ENCODE measurements at regions not wholly inside any gene's neighbourhood (a gene's known extent, or its start where the extent isn't known, plus 50 kb on each side); places are given as distances from the start of the nearest gene placed in this dataset.
"Not testable (repeated sequence)": the region's sequence is repeated elsewhere in the genome, so short reads cannot be mapped to it uniquely, and the experiment has no call there.

DNA sequence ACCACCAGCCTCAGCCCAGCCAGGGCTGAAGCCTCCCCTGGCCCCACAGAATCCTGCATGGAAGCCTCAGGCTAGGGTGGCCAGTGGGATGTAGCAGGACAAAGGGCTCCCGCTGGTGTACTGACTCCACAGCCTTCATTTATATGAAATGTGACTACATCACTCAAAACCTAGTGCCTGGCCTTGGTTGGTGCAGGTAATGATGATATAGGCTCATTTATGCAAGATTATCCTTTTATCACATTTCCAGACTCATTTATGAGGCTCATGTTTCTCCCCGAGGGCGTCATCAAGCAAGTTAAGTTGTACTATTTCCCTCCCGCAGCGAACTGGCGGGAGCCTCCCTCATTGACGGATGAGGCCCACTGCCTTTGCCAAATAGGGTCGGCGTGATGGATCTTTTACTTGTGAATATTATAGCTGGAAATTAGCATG lies 179.1 kb upstream of the SMAD3 start:
- peak; percentile 30 for DNase-seq (ENCODE audit: extremely low spot score, unreplicated experiment)
- Mint-ChIP-seq H3K9me3 (ENCODE audit: unreplicated experiment) (no peaks in the 10 kb centered on the region), H3K4me1 (ENCODE audit: unreplicated experiment) (peaks cover 53% of the 10 kb centered on the region), H3K4me3 (ENCODE audit: unreplicated experiment) (no peak overlapping the region), H3K27ac (ENCODE audit: unreplicated experiment) (peak overlapping the region; percentile 7), H3K36me3 (ENCODE audit: unreplicated experiment) (peaks cover 2% of the 10 kb centered on the region), H3K27me3 (ENCODE audit: unreplicated experiment) (no peaks in the 10 kb centered on the region)
- no peak for TF ChIP-seq CTCF (IDR thresholded peaks at IDR 0.05)

DNA sequence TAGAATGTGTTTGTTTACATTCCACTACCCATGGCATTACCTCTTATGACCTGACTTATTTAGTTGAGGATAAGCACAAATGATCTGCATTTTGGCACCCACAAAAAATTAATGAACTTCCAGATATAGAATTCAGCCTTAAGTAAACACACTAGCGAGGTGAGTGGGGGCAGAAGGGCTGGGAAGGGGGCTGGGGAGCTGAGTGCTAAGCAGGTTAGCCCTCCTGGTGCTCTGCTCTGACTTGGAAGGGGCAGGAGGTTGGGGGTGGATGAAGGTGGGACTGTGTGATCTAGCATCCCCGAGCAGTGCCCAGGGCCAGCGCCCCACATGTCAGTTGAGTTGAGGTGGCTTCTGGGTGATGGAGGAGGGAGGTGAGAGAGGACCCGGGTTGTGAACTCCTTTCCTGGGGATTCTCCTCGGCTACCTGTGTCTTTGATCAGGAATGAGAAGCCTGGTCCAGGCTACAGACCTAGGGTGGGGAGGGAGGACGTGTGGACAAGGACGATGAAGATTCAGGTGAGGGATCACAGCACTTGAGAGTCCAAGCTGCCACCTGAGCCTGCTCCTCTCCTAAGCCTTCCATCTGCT lies 178.6 kb upstream of the SMAD3 start:
- DNase-seq (ENCODE audit: extremely low spot score, unreplicated experiment): peak; percentile 59
- Mint-ChIP-seq H3K4me3 (ENCODE audit: unreplicated experiment) (no peak overlapping the region), H3K36me3 (ENCODE audit: unreplicated experiment) (peaks cover 2% of the 10 kb centered on the region), H3K4me1 (ENCODE audit: unreplicated experiment) (peaks cover 51% of the 10 kb centered on the region), H3K27me3 (ENCODE audit: unreplicated experiment) (no peaks in the 10 kb centered on the region), H3K27ac (ENCODE audit: unreplicated experiment) (no peak overlapping the region), H3K9me3 (ENCODE audit: unreplicated experiment) (no peaks in the 10 kb centered on the region)
- no peak for TF ChIP-seq CTCF (IDR thresholded peaks at IDR 0.05)

DNA sequence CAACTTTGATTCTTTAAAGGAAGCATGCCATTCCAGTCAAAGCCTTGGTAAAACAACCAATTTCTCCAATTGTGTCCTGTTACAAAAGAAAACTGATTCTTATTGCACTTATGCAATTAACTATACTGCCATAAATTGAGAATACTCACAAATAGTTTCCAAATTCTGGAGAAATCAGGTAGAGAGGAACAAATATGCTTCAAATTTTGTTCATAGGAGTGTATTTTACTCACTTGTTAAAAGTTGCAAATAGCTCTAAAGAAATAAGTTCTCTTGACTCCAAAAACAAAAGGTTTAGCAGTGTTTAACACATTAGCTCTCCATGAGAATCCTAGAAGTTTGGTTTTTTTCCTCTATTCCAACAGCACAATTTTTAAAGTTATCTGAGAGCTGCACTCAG lies 176.1 kb upstream of the SMAD3 start:
- not testable (repeated sequence) for H3K27me3 Mint-ChIP-seq (ENCODE audit: unreplicated experiment); H3K27ac Mint-ChIP-seq (ENCODE audit: unreplicated experiment); H3K9me3 Mint-ChIP-seq (ENCODE audit: unreplicated experiment); H3K4me3 Mint-ChIP-seq (ENCODE audit: unreplicated experiment); DNase-seq (ENCODE audit: extremely low spot score, unreplicated experiment); H3K36me3 Mint-ChIP-seq (ENCODE audit: unreplicated experiment)
- peaks cover 51% of the 10 kb centered on the region for H3K4me1 Mint-ChIP-seq (ENCODE audit: unreplicated experiment)

GRCh38 chr15:66891776-66892175 lies 173.6 kb upstream of the SMAD3 start:
- peaks cover 48% of the 10 kb centered on the region for H3K4me1 Mint-ChIP-seq (ENCODE audit: unreplicated experiment)

DNA sequence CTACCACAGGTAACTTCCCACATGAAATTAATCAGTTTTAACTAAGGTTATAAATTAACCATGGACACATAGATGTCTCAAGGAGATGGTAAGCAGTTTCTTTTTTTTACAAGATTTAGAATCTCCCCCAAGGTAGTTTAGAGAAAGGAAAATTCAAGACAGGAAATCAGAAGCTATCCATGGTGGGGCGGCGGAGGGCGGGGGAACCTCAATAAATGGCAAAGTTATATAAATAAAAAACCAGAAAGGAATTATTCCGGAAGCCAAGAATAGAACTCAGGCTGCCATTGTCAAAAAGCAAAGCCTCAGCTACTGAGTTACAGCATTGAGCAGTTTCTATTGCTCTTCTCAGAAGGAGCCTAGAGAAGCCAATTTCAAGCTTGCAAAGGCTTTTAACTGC lies 172.1 kb upstream of the SMAD3 start:
- Mint-ChIP-seq H3K9me3 (ENCODE audit: unreplicated experiment) (no peaks in the 10 kb centered on the region), H3K27ac (ENCODE audit: unreplicated experiment) (no peak overlapping the region), H3K4me3 (ENCODE audit: unreplicated experiment) (no peak overlapping the region), H3K27me3 (ENCODE audit: unreplicated experiment) (no peaks in the 10 kb centered on the region), H3K4me1 (ENCODE audit: unreplicated experiment) (peaks cover 40% of the 10 kb centered on the region), H3K36me3 (ENCODE audit: unreplicated experiment) (no peaks in the 10 kb centered on the region)
- no peak for TF ChIP-seq CTCF (IDR thresholded peaks at IDR 0.05)
- DNase-seq (ENCODE audit: extremely low spot score, unreplicated experiment): peak; percentile 17

More at GRCh38 chr15:66891776-66892175, 173.6 kb upstream of the SMAD3 start:
- no peaks in the 10 kb centered on the region for H3K27me3 Mint-ChIP-seq (ENCODE audit: unreplicated experiment)
- H3K36me3 Mint-ChIP-seq (ENCODE audit: unreplicated experiment): no peaks in the 10 kb centered on the region
- H3K27ac Mint-ChIP-seq (ENCODE audit: unreplicated experiment): peak overlapping the region; percentile 32
- H3K9me3 Mint-ChIP-seq (ENCODE audit: unreplicated experiment): no peaks in the 10 kb centered on the region
- H3K4me3 Mint-ChIP-seq (ENCODE audit: unreplicated experiment): no peak overlapping the region
- DNase-seq (ENCODE audit: extremely low spot score, unreplicated experiment): no peak
- TF ChIP-seq CTCF (IDR thresholded peaks at IDR 0.05): no peak

DNA sequence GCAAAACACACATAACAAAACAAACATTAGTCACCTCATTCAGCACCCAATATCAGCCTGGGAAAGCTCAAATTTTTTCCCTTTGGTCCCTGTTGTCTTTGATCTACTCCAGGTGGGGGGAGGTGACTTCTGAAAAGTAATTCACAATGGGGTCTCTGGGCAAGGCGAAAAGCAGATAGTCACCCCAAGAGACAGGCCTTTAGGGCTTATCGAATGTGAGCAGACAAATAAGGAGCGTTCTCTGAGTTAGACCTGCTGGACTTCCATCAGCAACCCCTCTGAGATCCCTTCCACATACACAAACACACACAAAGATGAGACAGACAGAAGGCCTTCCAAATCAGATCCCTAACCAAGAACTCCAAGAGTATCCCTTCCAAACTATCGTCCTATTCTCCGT lies 171.0 kb upstream of the SMAD3 start:
- H3K4me1 Mint-ChIP-seq (ENCODE audit: unreplicated experiment): peaks cover 40% of the 10 kb centered on the region
- H3K36me3 Mint-ChIP-seq (ENCODE audit: unreplicated experiment): no peaks in the 10 kb centered on the region
- no peak overlapping the region for H3K27ac Mint-ChIP-seq (ENCODE audit: unreplicated experiment)
- no peak for TF ChIP-seq CTCF (IDR thresholded peaks at IDR 0.05)
- H3K9me3 Mint-ChIP-seq (ENCODE audit: unreplicated experiment): no peaks in the 10 kb centered on the region
- no peak overlapping the region for H3K4me3 Mint-ChIP-seq (ENCODE audit: unreplicated experiment)
- H3K27me3 Mint-ChIP-seq (ENCODE audit: unreplicated experiment): no peaks in the 10 kb centered on the region
- DNase-seq (ENCODE audit: extremely low spot score, unreplicated experiment): peak; percentile 25
